ENCODE measurements at regions not wholly inside any gene's neighbourhood (a gene's known extent, or its start where the extent isn't known, plus 50 kb on each side); places are given as distances from the start of the nearest gene placed in this dataset.

GRCh38 chr10:130398090-130398994 is 262.2 kb downstream of the GLRX3 start:
- TF ChIP-seq MAZ (IDR thresholded peaks at IDR 0.05; ENCODE audit: borderline replicate concordance, low read depth, low read length) (no peak), RFX5 (IDR thresholded peaks at IDR 0.05; ENCODE audit: low read depth, low read length) (no peak), CHD1 (IDR thresholded peaks at IDR 0.05; ENCODE audit: low read depth, low read length) (no peak), MXI1 (IDR thresholded peaks at IDR 0.05; ENCODE audit: borderline replicate concordance, low read depth, low read length) (no peak), SMC3 (IDR thresholded peaks at IDR 0.05; ENCODE audit: low read depth, low read length) (no peak), CEBPB (IDR thresholded peaks at IDR 0.05; ENCODE audit: low read depth, low read length) (no peak), RAD21 (IDR thresholded peaks at IDR 0.05; ENCODE audit: low read length) (no peak), NFE2L2 (IDR thresholded peaks at IDR 0.05; ENCODE audit: low read depth, low read length) (no peak), POLR2A (IDR thresholded peaks at IDR 0.05; ENCODE audit: low read depth, low read length) (no peak), BHLHE40 (IDR thresholded peaks at IDR 0.05; ENCODE audit: low read depth, low read length) (no peak), RCOR1 (IDR thresholded peaks at IDR 0.05; ENCODE audit: insufficient replicate concordance, low read length) (no peak)
- TF ChIP-seq, protein P1, sequence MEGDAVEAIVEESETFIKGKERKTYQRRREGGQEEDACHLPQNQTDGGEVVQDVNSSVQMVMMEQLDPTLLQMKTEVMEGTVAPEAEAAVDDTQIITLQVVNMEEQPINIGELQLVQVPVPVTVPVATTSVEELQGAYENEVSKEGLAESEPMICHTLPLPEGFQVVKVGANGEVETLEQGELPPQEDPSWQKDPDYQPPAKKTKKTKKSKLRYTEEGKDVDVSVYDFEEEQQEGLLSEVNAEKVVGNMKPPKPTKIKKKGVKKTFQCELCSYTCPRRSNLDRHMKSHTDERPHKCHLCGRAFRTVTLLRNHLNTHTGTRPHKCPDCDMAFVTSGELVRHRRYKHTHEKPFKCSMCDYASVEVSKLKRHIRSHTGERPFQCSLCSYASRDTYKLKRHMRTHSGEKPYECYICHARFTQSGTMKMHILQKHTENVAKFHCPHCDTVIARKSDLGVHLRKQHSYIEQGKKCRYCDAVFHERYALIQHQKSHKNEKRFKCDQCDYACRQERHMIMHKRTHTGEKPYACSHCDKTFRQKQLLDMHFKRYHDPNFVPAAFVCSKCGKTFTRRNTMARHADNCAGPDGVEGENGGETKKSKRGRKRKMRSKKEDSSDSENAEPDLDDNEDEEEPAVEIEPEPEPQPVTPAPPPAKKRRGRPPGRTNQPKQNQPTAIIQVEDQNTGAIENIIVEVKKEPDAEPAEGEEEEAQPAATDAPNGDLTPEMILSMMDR (conservative IDR thresholded peaks at IDR 0.05; ENCODE audit: low read depth, low read length) = no peak
- TF ChIP-seq, protein P2, sequence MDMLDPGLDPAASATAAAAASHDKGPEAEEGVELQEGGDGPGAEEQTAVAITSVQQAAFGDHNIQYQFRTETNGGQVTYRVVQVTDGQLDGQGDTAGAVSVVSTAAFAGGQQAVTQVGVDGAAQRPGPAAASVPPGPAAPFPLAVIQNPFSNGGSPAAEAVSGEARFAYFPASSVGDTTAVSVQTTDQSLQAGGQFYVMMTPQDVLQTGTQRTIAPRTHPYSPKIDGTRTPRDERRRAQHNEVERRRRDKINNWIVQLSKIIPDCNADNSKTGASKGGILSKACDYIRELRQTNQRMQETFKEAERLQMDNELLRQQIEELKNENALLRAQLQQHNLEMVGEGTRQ (IDR thresholded peaks at IDR 0.05; ENCODE audit: low read depth, low read length) = no peak
- TF ChIP-seq, protein P3, sequence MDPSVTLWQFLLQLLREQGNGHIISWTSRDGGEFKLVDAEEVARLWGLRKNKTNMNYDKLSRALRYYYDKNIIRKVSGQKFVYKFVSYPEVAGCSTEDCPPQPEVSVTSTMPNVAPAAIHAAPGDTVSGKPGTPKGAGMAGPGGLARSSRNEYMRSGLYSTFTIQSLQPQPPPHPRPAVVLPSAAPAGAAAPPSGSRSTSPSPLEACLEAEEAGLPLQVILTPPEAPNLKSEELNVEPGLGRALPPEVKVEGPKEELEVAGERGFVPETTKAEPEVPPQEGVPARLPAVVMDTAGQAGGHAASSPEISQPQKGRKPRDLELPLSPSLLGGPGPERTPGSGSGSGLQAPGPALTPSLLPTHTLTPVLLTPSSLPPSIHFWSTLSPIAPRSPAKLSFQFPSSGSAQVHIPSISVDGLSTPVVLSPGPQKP (IDR thresholded peaks at IDR 0.05; ENCODE audit: borderline replicate concordance, low read depth, low read length) = no peak
